HepG2 (cell line): ENCODE measurements at regions not wholly inside any gene's neighbourhood (a gene's known extent, or its start where the extent isn't known, plus 50 kb on each side); places are given as distances from the start of the nearest gene placed in this dataset.
A peak's percentile ranks its signal among the peaks of the same experiment; 100 is the strongest.

Source experiments
- ATAC-seq: fragments of 200-7000 bp; cut with Tn5 transposase; 3 replicates; pipeline ENCODE4 v1.9.1; 2020; ENCODE audit warnings: mild to moderate bottlenecking, moderate library complexity
- BruUV-seq: library from RNA; stranded (reverse); fragments of 400-500 nt; replicated peaks from 2 replicates; lab custom pipeline; 2021; lab: Mats Ljungman, UMichigan
- CTCF ChIA-PET: fragments of 300-600 bp; formaldehyde crosslinking; extraction: SDS; loops from one replicate; lab custom pipeline; 2021; ENCODE audit warnings: low total read pairs, inconsistent platforms, low intra/inter-chr PET ratio; lab: Yijun Ruan, JAX
- POLR2A ChIA-PET: fragments of 350-600 bp; sonication (Branson Sonifier 250); formaldehyde crosslinking; loops from one replicate; lab custom pipeline; 2020; ENCODE audit warnings: antibody characterized with exemption, inconsistent platforms; lab: Yijun Ruan, JAX
- DNase-seq: peaks from one replicate; pipeline ENCODE4 v3.0.0-alpha.2; 2015; ENCODE audit warnings: low spot score
- FAIRE-seq: peaks from 3 replicates; lab custom pipeline; 2011; peaks lifted over from hg19 to GRCh38; lab: Jason Lieb, UNC
- H2AFZ ChIP-seq: one replicate; pipeline ENCODE4 v1.6.1; 2011; ENCODE audit warnings: low read length, inconsistent platforms
- H3K27ac ChIP-seq: fragments of 300-600 bp; 3 replicates; pipeline ENCODE4 v1.8.0; 2011; ENCODE audit warnings: mixed run types, mild to moderate bottlenecking, mixed read lengths, low read length, inconsistent platforms; ENCODE audit not compliant: insufficient read depth; ENCODE audit errors: extremely low read length
- H3K27me3 ChIP-seq, 2 experiments: fragments of 200-600 bp in 1 of 2; 2 replicates in 1 of 2; 3 replicates in 1 of 2; pipeline versions ENCODE4 v1.6.0 to v1.8.0; 2011; ENCODE audit warnings: low read length in 2 of 2, mild to moderate bottlenecking in 2 of 2, moderate library complexity in 2 of 2, inconsistent platforms in 1 of 2; ENCODE audit not compliant: insufficient read depth in 2 of 2, control insufficient read depth in 1 of 2
- H3K36me3 ChIP-seq, 2 experiments: fragments of 200-600 bp in 1 of 2; replicated peaks in 1 of 2; 2 replicates in 1 of 2; 3 replicates in 1 of 2; pipeline versions ENCODE4 v1.5.1 to v1.8.0; 2011; ENCODE audit warnings: low read length in 2 of 2, inconsistent platforms in 1 of 2; ENCODE audit not compliant: insufficient read depth in 2 of 2, control insufficient read depth in 1 of 2
- H3K4me1 ChIP-seq: 2 replicates; pipeline ENCODE4 v1.5.1; 2012; ENCODE audit warnings: low read length, inconsistent platforms; ENCODE audit not compliant: insufficient read depth
- H3K4me2 ChIP-seq: 2 replicates; pipeline ENCODE4 v1.6.0; 2011; ENCODE audit warnings: low read depth, low read length, inconsistent platforms
- H3K4me3 ChIP-seq, 3 experiments: fragments of 200-600 bp in 1 of 3; sonication (generic), shearing (Covaris generic) in 1 of 3; replicated peaks in 1 of 3; 2 replicates each; pipeline ENCODE4 v1.5.1; 2011 to 2016; ENCODE audit warnings: low read length in 3 of 3, inconsistent platforms in 2 of 3, low read depth in 2 of 3, mild to moderate bottlenecking in 2 of 3, control low read depth in 1 of 3, mixed read lengths in 1 of 3; ENCODE audit not compliant: insufficient read depth in 1 of 3
- H3K79me2 ChIP-seq: one replicate; pipeline ENCODE4 v1.6.1; 2011; ENCODE audit warnings: low read length, inconsistent platforms; ENCODE audit not compliant: insufficient read depth
- H3K9ac ChIP-seq: 2 replicates; pipeline ENCODE4 v1.6.0; 2011; ENCODE audit warnings: mild to moderate bottlenecking, low read depth, low read length, inconsistent platforms; ENCODE audit not compliant: insufficient read depth
- H3K9me3 ChIP-seq: 2 replicates; pipeline ENCODE4 v1.5.1; 2012; ENCODE audit warnings: mild to moderate bottlenecking, low read length
- H4K20me1 ChIP-seq: 2 replicates; pipeline ENCODE4 v1.6.0; 2011; ENCODE audit warnings: inconsistent platforms, mild to moderate bottlenecking, low read length, moderate library complexity; ENCODE audit not compliant: insufficient read depth
- BCLAF1 ChIP-seq: fragments of 450-650 bp; IDR thresholded peaks from 2 replicates; pipeline ENCODE4 v1.6.1; 2017; ENCODE audit warnings: mild to moderate bottlenecking
- MAFK ChIP-seq, 2 experiments: IDR thresholded peaks in 1 of 2; conservative IDR thresholded peaks in 1 of 2; 2 replicates each; pipeline ENCODE4 v1.6.1; 2011; ENCODE audit warnings: improper control_type of control experiment in 2 of 2, low read length in 2 of 2
- NR2F2 ChIP-seq: IDR thresholded peaks from 2 replicates; pipeline ENCODE4 v1.6.1; 2012; ENCODE audit warnings: low read depth, inconsistent platforms, borderline replicate concordance
- ZNF547 ChIP-seq: sonication (generic); formaldehyde crosslinking; IDR thresholded peaks from 2 replicates; pipeline ENCODE4 v1.5.1; 2020; ENCODE audit warnings: mild to moderate bottlenecking, missing genetic modification reagents
- ZNF616 ChIP-seq: sonication (generic); formaldehyde crosslinking; IDR thresholded peaks from 2 replicates; pipeline ENCODE4 v1.5.0; 2020; ENCODE audit warnings: low read depth, mild to moderate bottlenecking, missing genetic modification reagents
- WGBS: methylation state at CpG from one replicate; pipeline ENCODE4 v1.1.6; 2017; ENCODE audit warnings: low lambda C conversion rate; 5-methylcytosine and 5-hydroxymethylcytosine counted together
- in situ Hi-C: cut with HindIII; loops from 2 replicates; pipeline ENCODE4 v1.10.0; 2017; ENCODE audit warnings: low pct_unique_long_range_greater_than_20kb; ENCODE audit not compliant: extremely low pct_ligation_motif_present
- intact Hi-C: fragments of 100-400 bp; cut with micrococcal nuclease; formaldehyde crosslinking; loops from one replicate; pipeline ENCODE4 v1.10.0; 2022; ENCODE audit not compliant: unreplicated experiment

GRCh38 chr1:193348769-193349535 lies 162.5 kb upstream of the B3GALT2 start (continued):
- TF ChIP-seq BCLAF1, result no peak

- H3K36me3 ChIP-seq, result no peaks in the 10 kb centered on the region
- CTCF ChIA-PET, result no interaction called here
These were observed 161.8 kb upstream of the B3GALT2 start for GRCh38 chr1:193348091-193348768.

More at GRCh38 chr1:193348091-193348768, 161.8 kb upstream of the B3GALT2 start:
- Histone ChIP-seq H3K27me3 (peaks cover 0 to 6% of the 10 kb centered on the region in 2 experiments; a peak in 1 of 5 replicates), H3K4me1 (no peaks in the 10 kb centered on the region), H4K20me1 (no peaks in the 10 kb centered on the region), H3K9me3 (no peaks in the 10 kb centered on the region), H3K27ac (no peak overlapping the region), H3K9ac (no peak overlapping the region), H2AFZ (no peak overlapping the region), H3K79me2 (no peaks in the 10 kb centered on the region), H3K4me2 (no peak overlapping the region), H3K4me3 (no peak overlapping the region)
- no TSS peak for BruUV-seq
- ATAC-seq (no peak), FAIRE-seq (no peak), DNase-seq (no peak)
- WGBS, result 45% methylated on average over 6 of the region's 6 CpGs
- TF ChIP-seq MAFK (conservative IDR thresholded peaks at IDR 0.05 in 1 of 2, IDR thresholded peaks at IDR 0.05 in 1 of 2; ENCODE audit: low read length in 2 of 2) (0 out of 4 replicates have a peak, but pooled peaks have one; percentile 8 to 24), ZNF547 (CRISPR knock-in tag) (no peak), ZNF616 (CRISPR knock-in tag) (no peak), NR2F2 (no peak)
- POLR2A ChIA-PET, result no interaction called here
- intact Hi-C loops (loop anchor here (10.0 kb wide), 1 partner anchor 163 kb away; the partner anchor contains the start of gene B3GALT2), in situ Hi-C loops (no loop called here)
